GM19351 (cell line): ENCODE measurements at regions not wholly inside any gene's neighbourhood (a gene's known extent, or its start where the extent isn't known, plus 50 kb on each side); places are given as distances from the start of the nearest gene placed in this dataset.
"Not testable (repeated sequence)": the region's sequence is repeated elsewhere in the genome, so short reads cannot be mapped to it uniquely, and the experiment has no call there.

ENCODE experiments used
- ATAC-seq: cut with Tn5 transposase; IDR thresholded peaks from one replicate; pipeline ENCODE4 v1.9.1; 2021; ENCODE audit warnings: mild to moderate bottlenecking, moderate library complexity; ENCODE audit not compliant: unreplicated experiment

DNA sequence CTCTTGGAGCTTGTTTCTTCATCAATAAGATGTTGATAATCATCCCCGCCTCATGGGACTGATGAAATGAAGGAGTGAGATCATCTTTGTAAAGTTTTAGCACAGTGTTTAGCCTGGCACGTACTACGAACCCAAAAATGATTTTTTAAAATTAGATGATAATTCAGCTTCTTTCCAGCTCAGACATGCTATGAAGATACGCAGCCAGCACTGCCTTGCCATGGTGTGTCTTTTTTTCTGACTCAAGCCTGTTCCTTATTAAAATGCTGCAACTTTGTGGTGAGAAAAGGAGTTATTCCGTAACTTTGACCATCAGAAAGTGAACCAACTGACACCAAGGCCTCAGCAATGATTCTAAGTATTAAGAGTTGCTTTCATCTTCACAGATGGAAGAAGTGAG is 269.0 kb downstream of the LTN1 start:
- no peak for ATAC-seq

DNA sequence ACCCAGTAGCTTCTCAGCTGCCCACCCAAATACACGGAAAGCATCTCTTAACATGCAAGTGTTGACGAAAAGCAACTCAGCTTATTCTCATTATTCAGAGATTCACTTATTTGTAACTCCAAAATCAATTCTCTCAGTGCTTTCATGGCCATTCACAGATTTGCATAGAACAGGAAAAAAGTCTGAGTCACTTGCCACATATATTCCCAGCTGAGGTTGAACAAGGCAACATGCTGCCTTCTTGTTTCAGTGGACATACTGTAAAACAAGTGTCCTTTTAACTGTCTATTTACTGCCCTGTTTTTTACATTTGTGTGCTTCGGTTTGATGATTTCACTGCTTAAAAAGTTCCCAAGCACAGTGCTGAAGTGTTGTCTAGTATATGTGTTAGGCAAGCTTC is 273.0 kb downstream of the LTN1 start:
- ATAC-seq, result no peak

DNA sequence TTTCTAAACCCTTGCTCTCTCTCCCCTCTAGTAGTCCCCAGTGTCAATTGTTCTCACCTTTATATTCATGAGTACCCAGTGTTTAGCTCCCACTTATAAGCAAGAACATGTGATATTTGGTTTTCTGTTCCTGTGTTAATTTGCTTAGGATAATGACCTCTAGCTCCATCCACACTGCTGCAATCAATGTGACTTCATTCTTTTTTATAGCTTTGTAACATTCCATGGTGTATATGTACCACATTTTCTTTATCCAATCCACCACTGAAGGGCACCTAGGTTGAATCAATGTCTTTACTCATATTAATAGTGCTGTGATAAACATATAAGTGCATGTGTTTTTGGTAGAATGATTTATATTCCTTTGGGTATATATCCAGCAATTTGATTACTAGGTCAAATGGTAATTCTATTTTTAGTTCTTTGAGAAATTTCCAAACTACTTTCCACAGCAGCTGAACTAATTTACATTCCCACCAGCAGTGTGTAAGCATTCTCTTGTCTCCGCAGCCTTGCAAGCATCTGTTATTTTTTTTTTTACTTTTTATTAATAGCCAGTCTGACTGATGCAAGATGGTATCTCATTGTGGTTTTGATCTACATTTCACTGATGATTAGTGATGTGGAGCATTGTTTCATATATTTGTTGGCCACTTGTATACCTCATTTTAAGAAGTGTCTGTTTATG is 277.8 kb downstream of the LTN1 start:
- ATAC-seq, result no peak

DNA sequence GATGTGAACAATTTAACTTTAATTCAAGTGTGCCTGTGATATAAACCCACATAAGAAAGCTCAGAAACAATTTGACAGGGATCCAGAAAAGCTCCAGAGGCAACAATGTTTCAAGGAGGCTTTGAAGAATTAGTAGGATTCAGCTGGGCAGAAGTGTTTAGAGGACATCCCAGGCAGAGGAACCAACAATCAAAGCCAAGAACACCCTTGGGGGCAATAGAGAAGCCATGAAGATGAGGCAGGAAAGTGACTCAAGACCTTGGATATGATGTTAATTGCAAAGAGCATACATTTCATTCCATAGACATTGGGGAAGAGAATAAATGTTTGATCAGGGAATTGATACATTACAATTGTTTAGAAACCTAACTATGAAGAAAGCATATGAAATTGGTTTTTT is 280.3 kb downstream of the LTN1 start:
- no peak for ATAC-seq

DNA sequence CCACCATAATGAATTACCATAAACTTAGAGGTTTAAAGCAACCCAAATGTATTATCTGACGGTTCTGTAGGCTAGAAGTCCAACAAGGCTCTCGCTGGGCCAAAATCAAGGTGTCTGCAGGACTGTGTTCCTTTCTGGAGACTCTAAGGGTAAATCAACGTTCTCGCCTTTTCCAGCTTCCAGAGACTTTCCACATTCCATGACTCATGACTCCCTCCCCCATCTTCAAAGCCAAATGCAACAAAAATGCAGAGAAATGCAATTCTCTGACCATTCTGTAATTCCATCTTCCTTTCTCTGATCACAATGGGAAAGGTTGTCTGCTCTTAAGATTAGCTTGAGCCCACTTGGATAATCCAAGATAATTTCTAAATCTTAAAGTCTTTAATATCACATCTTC is 287.1 kb downstream of the LTN1 start:
- no peak for ATAC-seq

DNA sequence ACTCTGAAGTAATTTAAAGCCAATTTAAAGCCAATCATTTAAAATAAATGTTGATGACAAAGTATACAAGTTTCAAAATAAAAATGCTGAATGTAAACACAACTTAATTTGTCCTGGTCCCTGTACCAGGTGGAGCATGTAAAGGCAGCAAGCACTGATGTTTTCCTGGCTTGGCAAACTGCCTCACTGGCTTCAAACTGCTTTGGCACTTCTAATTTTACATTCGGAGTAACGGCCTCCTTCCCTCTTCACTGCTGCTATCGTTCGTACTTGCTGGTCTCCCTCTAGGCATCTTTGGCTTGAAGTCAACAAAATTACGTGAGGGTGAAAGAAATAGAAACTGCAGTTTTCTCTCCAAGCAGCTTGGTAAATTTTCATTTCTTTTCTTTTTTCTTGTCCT is 287.9 kb downstream of the LTN1 start:
- no peak for ATAC-seq

DNA sequence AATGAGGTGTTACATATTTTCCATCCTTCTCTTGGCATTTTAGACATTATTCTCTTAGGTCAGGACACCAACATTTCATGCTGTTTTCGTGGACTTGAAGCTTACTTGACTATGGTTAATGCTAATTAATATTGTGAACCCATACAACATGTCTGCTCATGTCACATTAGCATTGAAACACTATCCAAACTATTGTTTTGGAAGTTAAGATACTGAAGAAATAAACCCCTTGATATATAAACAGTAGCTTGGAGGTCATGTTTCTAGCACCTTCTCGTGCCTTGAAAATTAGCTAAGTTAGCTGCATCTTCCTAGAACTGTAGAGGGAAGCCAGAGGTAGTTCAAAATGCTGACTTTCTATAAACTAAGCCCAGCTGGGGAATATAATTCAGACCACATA is 288.8 kb downstream of the LTN1 start:
- ATAC-seq, result no peak

DNA sequence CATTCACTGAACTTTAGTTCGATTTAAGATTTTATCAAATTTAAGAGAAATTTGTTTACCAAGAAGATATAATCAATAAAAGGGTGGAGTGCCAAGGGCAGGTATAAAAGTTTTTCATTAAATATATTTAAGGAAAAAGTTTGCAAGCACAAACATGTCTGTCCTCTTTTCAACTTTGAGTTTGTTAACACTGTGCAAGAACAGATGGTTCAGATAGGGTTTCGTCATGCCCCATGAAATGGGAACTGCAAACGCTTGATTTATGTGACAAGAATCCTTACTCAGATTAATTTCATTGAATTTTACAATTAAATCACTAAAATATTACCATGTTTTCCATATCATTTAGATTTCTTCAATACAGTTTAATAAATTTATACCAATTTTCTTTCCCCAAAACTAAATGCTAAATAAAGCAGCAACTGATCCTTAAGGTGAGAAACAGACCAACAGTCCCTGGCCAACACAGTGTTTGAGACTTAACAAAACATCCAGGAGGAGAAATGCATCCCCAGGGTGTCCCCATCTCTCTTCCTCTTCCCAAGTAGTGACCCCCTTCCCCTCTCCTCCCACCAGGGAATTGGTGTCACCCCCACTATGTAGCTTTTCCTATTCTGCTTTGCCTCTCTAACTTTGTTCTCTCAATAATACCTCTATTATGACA is 292.9 kb downstream of the LTN1 start:
- ATAC-seq, result no peak

DNA sequence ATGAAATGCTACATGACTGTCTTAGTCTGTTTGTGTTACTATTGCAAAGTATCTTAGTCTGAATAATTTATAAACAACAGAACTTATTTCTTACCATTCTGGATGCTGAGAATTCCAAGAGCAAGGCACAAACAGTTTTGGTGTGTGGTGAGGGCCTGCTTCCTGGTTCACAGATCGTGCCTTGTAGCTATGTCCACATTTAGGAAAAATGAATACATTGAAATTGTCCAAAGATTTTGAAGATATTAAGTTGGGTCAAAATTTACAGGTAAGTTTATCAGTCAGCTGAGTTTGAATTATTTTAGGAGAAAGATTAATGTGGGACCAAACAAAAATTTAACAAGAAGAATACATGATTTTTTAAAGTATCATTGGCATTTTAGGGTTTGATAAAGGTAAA is 293.5 kb downstream of the LTN1 start:
- ATAC-seq, result no peak

DNA sequence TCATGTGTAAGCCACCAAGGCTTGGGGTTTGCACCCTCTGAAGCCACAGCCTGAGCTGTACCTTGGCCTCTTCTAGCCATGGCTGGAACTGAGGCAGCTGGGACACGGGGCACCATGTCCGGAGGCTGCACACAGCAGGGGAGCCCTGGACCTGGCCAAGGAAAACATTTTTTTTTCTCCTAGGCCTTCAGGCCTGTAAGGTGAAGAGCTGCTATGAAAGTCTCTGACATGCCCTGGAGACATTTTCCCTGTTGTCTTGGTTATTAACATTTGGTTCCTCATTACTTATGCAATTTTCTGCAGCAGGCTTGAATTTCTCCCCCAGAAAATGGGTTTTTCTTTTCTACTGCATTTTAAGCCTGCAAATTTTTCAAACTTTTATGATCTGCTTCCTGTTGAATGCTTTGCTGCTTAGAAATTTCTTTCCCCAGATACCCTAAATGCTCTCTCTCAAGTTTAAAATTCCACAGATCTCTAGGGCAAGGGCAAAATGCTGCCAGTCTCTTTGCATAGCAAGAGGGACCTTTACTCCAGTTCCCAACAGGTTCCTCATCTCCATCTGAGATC is 295.8 kb downstream of the LTN1 start:
- no peak for ATAC-seq

DNA sequence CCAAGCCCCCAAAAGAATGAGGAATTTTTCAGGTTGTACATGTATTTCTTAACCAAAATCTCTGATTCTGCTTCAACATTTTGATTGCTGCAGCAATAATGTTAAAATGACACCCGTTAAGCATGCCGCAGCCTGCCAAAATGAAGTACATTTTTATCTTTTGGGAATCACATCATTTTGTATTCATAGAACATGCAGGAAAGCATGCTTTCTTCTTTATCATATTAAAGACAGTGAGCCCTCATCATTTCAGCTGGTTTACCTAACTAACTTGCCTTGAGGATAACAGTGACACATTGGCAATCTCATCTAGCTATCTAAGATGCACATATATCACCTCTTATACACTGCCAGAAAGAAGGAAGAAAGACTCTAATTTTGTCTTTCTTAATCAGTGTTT is 299.2 kb downstream of the LTN1 start:
- no peak for ATAC-seq

DNA sequence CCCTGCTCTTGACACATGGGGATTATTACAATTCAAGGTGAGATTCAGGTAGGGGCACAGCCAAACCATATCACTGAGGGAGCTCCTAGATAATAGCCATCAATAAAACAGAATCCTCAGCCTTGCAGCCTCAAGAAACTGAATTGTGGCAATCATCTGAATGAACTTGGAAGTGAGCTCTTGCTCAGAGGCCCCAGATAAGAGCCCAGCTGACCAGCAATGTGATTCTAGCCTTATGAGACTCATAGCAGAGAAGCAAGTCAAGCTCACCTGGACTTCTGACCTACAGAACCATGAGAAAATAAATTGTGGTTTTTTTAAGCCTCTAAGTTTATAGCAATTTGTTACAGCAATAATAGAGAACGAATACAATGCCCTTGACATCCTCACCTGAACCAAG is 302.5 kb downstream of the LTN1 start:
- ATAC-seq, result no peak

DNA sequence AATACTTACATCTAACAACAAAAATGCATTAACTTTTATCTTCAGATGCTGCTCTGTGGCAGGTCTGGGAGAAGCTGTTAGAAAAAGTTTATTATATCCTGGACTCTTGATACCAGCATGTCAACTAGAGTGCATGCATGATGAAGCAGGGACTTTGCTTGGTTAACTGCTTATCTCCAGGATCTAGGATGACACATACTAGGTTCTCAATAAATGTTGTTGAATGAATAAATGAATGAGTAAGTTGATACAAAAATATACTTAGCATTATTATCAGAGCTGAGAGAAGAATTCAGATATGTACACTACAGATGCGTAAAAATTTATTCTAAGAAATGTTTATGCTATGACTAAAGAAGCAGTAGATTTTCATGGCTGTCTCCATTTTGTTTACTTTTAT is 304.3 kb downstream of the LTN1 start:
- no peak for ATAC-seq

DNA sequence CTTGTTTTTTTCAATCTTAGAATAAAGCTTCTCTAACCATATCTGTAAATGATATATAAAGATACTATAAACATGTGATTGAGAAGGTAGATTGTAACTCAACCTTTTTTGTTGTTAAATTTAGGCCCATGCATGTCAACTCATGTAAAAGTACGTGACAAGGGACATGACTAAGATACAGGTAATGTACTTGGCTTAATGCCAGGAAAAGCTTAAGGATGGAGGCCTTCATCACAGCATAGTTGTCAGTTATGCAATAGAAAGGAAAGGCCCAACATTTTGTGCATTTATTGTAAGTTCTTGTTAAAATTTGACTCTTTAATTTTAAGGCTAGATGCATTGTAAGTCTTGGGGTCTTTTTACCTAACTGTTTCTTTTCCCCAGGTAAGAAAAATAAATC is 305.1 kb downstream of the LTN1 start:
- no peak for ATAC-seq

DNA sequence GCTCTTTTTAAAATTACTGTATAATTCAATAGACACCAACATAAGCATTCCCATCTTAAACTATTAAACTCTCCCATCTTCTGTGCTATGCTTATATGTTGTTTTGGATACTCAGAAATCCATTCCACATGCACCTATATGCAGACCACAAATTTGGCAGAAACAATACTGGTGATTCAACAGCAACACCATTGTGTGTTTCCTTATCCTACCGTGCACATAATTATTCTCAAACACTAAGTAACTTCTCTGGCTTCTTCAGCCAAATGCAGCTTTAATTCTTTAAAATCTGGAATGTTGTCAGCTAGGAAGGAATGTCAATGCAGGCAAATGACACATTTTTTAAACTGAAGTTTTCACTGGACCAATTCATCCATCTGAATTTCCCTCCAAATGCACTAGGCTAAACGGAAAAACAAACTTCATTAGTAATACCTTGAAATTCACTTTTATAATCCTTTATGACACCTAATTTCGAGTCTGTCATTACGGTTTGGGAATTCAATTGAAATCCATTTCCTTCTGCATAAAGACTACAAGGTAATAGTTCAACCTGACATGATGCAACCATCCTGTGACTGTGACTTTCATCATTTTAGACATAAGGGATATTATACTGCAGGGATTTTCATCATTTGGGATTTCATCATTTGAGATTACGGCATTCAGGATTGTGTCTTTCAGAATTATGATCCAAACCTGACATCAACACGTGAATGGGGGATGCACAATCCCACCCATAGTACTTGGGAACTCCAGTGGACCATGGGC is 308.5 kb downstream of the LTN1 start:
- ATAC-seq, result no peak

DNA sequence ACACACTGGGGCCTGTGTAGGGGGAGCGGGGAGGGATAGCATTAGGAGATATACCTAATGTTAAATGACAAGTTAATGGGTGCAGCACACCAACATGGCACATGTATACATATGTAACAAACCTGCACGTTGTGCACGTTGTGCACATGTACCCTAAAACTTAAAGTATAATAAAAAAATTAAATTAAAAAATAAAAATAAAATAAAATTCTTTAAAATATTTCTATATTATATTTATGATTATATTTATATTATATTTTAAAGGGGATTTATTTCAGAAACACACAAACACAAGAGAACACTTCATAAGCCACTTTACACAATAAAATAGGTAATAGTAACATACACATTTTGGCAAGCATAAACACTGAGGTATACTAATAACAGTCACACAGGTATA is 309.8 kb downstream of the LTN1 start:
- ATAC-seq, result not testable (repeated sequence)

DNA sequence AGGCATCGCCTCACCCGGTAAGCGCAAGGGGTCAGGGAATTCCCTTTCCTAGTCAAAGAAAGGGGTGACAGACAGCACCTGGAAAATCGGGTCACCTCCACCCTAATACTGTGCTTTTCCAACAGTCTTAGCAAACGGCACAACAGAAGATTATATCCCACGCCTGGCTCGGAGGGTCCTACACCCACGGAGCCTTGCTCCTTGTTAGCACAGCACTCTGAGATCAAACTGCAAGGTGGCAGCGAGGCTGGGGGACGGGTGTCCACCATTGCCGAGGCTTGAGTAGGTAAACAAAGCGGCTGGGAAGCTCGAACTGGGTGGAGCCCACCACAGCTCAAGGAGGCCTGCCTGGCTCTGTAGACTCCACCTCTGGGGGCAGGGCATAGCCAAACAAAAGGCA is 315.6 kb downstream of the LTN1 start:
- not testable (repeated sequence) for ATAC-seq

DNA sequence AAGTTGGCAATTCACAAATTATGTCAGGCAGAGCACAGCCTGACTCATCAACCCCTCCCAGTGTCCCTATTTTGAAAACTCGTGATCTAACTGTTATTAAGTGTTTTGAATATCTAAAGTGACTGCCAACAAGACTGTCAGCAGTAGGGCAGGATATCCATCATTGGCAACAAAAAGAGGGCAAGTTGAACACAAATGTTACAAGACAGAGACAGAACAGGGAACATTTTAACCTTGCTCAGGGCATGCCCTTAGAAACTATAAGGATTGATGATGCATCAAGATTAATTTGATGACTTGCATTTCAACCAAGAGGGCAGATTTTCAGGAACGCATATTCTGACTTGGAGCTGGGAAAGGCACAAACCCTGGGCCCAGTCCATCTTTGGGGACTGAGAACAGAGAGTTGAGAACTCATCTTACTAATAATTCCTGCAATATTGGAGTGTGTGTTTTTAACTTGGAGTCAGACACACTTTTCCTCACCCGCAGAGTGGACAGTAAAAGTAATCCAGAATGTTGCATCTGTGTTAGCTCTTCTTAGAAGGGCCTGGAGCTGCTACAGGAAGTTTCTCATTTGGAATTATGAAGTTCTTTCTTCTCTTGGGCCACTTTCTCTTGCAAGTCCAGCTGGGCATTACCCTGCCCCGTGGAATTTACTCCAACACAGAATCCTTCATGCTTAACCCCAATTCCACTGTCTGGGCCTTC is 317.2 kb downstream of the LTN1 start:
- ATAC-seq, result no peak

DNA sequence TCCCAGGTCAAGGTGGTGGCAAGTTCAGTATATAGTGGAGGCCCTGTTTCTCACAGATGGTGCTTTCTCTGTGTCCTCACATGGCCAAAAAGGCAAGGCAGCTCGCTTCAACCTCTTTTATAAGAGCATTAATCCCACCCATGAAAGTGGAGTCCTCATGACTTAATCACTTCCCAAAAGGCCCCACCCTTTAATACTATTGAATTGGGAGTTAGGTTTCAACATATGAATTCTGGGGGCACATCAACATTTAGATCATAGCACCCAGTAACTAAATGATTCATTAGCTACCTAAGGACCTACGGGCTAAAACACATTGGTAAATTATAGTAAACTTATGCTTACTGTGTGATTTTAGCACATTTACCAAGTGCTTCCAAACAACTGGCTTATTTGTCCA is 317.9 kb downstream of the LTN1 start:
- ATAC-seq, result no peak

DNA sequence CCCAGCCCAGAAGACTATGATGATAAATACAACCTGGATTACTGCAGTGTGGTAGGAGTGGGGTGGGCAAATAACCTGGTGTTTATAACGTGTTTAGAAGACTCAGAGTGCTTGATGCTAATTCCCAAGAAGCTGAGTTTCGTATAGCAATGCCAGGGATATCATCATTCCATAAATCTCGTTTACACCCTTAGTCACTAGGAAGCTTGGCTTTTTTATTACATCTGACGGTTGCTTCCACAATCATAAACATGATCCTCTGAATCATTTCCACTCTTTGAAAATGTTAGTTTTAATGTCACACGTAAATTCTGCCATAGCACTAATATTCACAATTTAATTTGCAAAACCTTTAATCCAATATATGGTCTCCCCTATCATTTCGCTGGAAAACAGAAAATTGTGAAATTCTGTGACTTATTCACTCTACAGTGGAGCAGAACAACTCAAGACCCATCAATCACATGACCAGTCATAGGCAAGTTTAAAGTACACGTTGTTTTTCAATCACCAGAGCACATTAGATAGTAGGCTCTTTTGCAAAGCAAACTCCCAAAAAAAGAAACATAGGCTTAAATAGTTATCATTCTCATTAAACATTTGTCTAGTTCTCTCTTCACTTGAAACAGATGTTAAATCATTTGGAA is 321.0 kb downstream of the LTN1 start:
- no peak for ATAC-seq
